ENCODE measurements at regions not wholly inside any gene's neighbourhood (a gene's known extent, or its start where the extent isn't known, plus 50 kb on each side); places are given as distances from the start of the nearest gene placed in this dataset.

- intact Hi-C loops (cut with DNase I, micrococcal nuclease), result no loop called here
- H3K4me1 Mint-ChIP-seq (ENCODE audit: low read depth), result no peaks in the 10 kb centered on the region
- Histone ChIP-seq H3K27me3 (ENCODE audit: control insufficient read depth in 1 of 2, insufficient read depth in 2 of 2, low read length in 2 of 2) (no peaks in the 10 kb centered on the region), H3K4me1 (ENCODE audit: insufficient read depth, low read length) (no peaks in the 10 kb centered on the region), H3K27ac (ENCODE audit: low read depth in 1 of 2, low read length in 2 of 2) (no peak overlapping the region), H3K36me3 (ENCODE audit: insufficient read depth, low read length) (no peaks in the 10 kb centered on the region), H3K4me3 (ENCODE audit: low read length) (no peak overlapping the region), H3K9me3 (ENCODE audit: control insufficient read depth in 1 of 2, insufficient read depth in 1 of 2, low read length in 2 of 2) (peaks cover 0 to 3% of the 10 kb centered on the region in 2 experiments)
- CTCF ChIA-PET, result no interaction called here
- no peak overlapping the region for H3K27ac Mint-ChIP-seq
- ATAC-seq (ENCODE audit: poor library complexity) (no peak), DNase-seq (no peak)
- POLR2A ChIA-PET, result no interaction called here
- H3K27me3 Mint-ChIP-seq, result no peaks in the 10 kb centered on the region
- H3K36me3 Mint-ChIP-seq (ENCODE audit: low read depth), result no peaks in the 10 kb centered on the region
- H3K4me3 Mint-ChIP-seq, result no peak overlapping the region
- TF ChIP-seq CTCF (IDR thresholded peaks at IDR 0.05), result no peak
- H3K9me3 Mint-ChIP-seq, result no peaks in the 10 kb centered on the region
These were observed 61.4 kb upstream of the BMP2 start for GRCh38 chr20:6705926-6706548.

GRCh38 chr20:6705106-6705766 is 62.2 kb upstream of the BMP2 start:
- no peaks in the 10 kb centered on the region for H3K27me3 Mint-ChIP-seq
- TF ChIP-seq CTCF (IDR thresholded peaks at IDR 0.05), result no peak
- H3K4me3 ChIP-seq (ENCODE audit: low read length), result no peak overlapping the region
- CTCF ChIA-PET, result no interaction called here
- no peaks in the 10 kb centered on the region for H3K4me1 Mint-ChIP-seq (ENCODE audit: low read depth)
- H3K27me3 ChIP-seq (ENCODE audit: control insufficient read depth in 1 of 2, insufficient read depth in 2 of 2, low read length in 2 of 2), result no peaks in the 10 kb centered on the region
- no peak for DNase-seq
- H3K9me3 Mint-ChIP-seq, result no peaks in the 10 kb centered on the region
- peaks cover 0 to 3% of the 10 kb centered on the region in 2 experiments for H3K9me3 ChIP-seq (ENCODE audit: control insufficient read depth in 1 of 2, insufficient read depth in 1 of 2, low read length in 2 of 2)
- no peaks in the 10 kb centered on the region for H3K4me1 ChIP-seq (ENCODE audit: insufficient read depth, low read length)
- no peak overlapping the region for H3K27ac ChIP-seq (ENCODE audit: low read depth in 1 of 2, low read length in 2 of 2)
- POLR2A ChIA-PET, result no interaction called here
- no peaks in the 10 kb centered on the region for H3K36me3 Mint-ChIP-seq (ENCODE audit: low read depth)
- no peak for ATAC-seq (ENCODE audit: poor library complexity)
- H3K27ac Mint-ChIP-seq, result no peak overlapping the region
- no peak overlapping the region for H3K4me3 Mint-ChIP-seq
- intact Hi-C loops (cut with DNase I, micrococcal nuclease), result no loop called here
- no peaks in the 10 kb centered on the region for H3K36me3 ChIP-seq (ENCODE audit: insufficient read depth, low read length)

- no peak for ATAC-seq (ENCODE audit: poor library complexity)
- ChIA-PET CTCF (no interaction called here), POLR2A (no interaction called here)
- H3K4me3 ChIP-seq (ENCODE audit: low read length), result no peak overlapping the region
- Mint-ChIP-seq H3K9me3 (peaks cover 2% of the 10 kb centered on the region), H3K4me3 (no peak overlapping the region), H3K27ac (no peak overlapping the region), H3K4me1 (ENCODE audit: low read depth) (no peaks in the 10 kb centered on the region), H3K27me3 (no peaks in the 10 kb centered on the region), H3K36me3 (ENCODE audit: low read depth) (no peaks in the 10 kb centered on the region)
- no peak for DNase-seq
- H3K36me3 ChIP-seq (ENCODE audit: insufficient read depth, low read length), result no peaks in the 10 kb centered on the region
- H3K4me1 ChIP-seq (ENCODE audit: insufficient read depth, low read length), result no peaks in the 10 kb centered on the region
- H3K27ac ChIP-seq (ENCODE audit: low read depth in 1 of 2, low read length in 2 of 2), result no peak overlapping the region
- intact Hi-C loops (cut with DNase I, micrococcal nuclease), result no loop called here
- no peak for TF ChIP-seq CTCF (IDR thresholded peaks at IDR 0.05)
- H3K27me3 ChIP-seq (ENCODE audit: control insufficient read depth in 1 of 2, insufficient read depth in 2 of 2, low read length in 2 of 2), result no peaks in the 10 kb centered on the region
- peaks cover 0 to 3% of the 10 kb centered on the region in 2 experiments for H3K9me3 ChIP-seq (ENCODE audit: control insufficient read depth in 1 of 2, insufficient read depth in 1 of 2, low read length in 2 of 2)
These were observed 63.2 kb upstream of the BMP2 start for GRCh38 chr20:6704132-6704861.
